Erythroblast (primary cell): ENCODE measurements at regions not wholly inside any gene's neighbourhood (a gene's known extent, or its start where the extent isn't known, plus 50 kb on each side); places are given as distances from the start of the nearest gene placed in this dataset.

Experiments
- GATA1 ChIP-seq: IDR thresholded peaks from 2 replicates; pipeline ENCODE4 v1.6.1; 2011; ENCODE audit warnings: low read depth, mild to moderate bottlenecking, control low read depth, low read length, moderate library complexity
- POLR2A ChIP-seq: IDR thresholded peaks from 2 replicates; pipeline ENCODE4 v1.6.1; 2011; ENCODE audit warnings: mild to moderate bottlenecking, low read length

GRCh38 chr16:5575646-5576245 lies 478.2 kb upstream of the EEF2KMT start:
- no peak for TF ChIP-seq POLR2A
- no peak for TF ChIP-seq GATA1
